HG02970 (cell line): ENCODE measurements at regions not wholly inside any gene's neighbourhood (a gene's known extent, or its start where the extent isn't known, plus 50 kb on each side); places are given as distances from the start of the nearest gene placed in this dataset.
"Not testable (repeated sequence)": the region's sequence is repeated elsewhere in the genome, so short reads cannot be mapped to it uniquely, and the experiment has no call there.

Experiments used
- ATAC-seq: cut with Tn5 transposase; IDR thresholded peaks from one replicate; pipeline ENCODE4 v1.9.1; 2021; ENCODE audit warnings: mild to moderate bottlenecking, moderate library complexity, moderate number of reproducible peaks; ENCODE audit not compliant: unreplicated experiment, low FRiP score

GRCh38 chr5:100401149-100401548 lies 134.0 kb upstream of the FAM174A start:
- ATAC-seq = no peak

GRCh38 chr5:100398815-100399214 lies 136.4 kb upstream of the FAM174A start:
- not testable (repeated sequence) for ATAC-seq

GRCh38 chr5:100379254-100379858 lies 155.8 kb upstream of the FAM174A start:
- ATAC-seq = not testable (repeated sequence)

GRCh38 chr5:100364757-100365478 lies 170.3 kb upstream of the FAM174A start:
- ATAC-seq = not testable (repeated sequence)

GRCh38 chr5:100364343-100364742 lies 170.8 kb upstream of the FAM174A start:
- ATAC-seq = not testable (repeated sequence)

- ATAC-seq = not testable (repeated sequence)
Measured at GRCh38 chr5:100359998-100360397, 175.2 kb upstream of the FAM174A start.

- not testable (repeated sequence) for ATAC-seq
Measured at GRCh38 chr5:100346269-100346668, 188.9 kb upstream of the FAM174A start.

- ATAC-seq = not testable (repeated sequence)
Measured at GRCh38 chr5:100341485-100341884, 193.7 kb upstream of the FAM174A start.

- no peak for ATAC-seq
Measured at GRCh38 chr5:100322483-100322882, 212.7 kb upstream of the FAM174A start.

GRCh38 chr5:100319885-100320284 lies 215.3 kb upstream of the FAM174A start:
- ATAC-seq = no peak

GRCh38 chr5:100313657-100314056 lies 221.5 kb upstream of the FAM174A start:
- no peak for ATAC-seq

GRCh38 chr5:100311806-100312205 lies 223.4 kb upstream of the FAM174A start:
- ATAC-seq = no peak

- no peak for ATAC-seq
Measured at GRCh38 chr5:100306000-100306399, 229.2 kb upstream of the FAM174A start.

- ATAC-seq = no peak
Measured at GRCh38 chr5:100303216-100303615, 232.0 kb upstream of the FAM174A start.

GRCh38 chr5:100299261-100299660 lies 235.9 kb upstream of the FAM174A start:
- no peak for ATAC-seq

- ATAC-seq = no peak
Measured at GRCh38 chr5:100276071-100276470, 259.1 kb upstream of the FAM174A start.

GRCh38 chr5:100275631-100276030 lies 259.5 kb upstream of the FAM174A start:
- no peak for ATAC-seq

- ATAC-seq = no peak
Measured at GRCh38 chr5:100273846-100274580, 261.2 kb upstream of the FAM174A start.

GRCh38 chr5:100270023-100270771 lies 265.0 kb upstream of the FAM174A start:
- peak; percentile 59 for ATAC-seq

- ATAC-seq = no peak
Measured at GRCh38 chr5:100260968-100261367, 274.2 kb upstream of the FAM174A start.

GRCh38 chr5:100252944-100253343 lies 282.2 kb upstream of the FAM174A start:
- no peak for ATAC-seq
